ENCODE measurements at regions not wholly inside any gene's neighbourhood (a gene's known extent, or its start where the extent isn't known, plus 50 kb on each side); places are given as distances from the start of the nearest gene placed in this dataset.

DNA sequence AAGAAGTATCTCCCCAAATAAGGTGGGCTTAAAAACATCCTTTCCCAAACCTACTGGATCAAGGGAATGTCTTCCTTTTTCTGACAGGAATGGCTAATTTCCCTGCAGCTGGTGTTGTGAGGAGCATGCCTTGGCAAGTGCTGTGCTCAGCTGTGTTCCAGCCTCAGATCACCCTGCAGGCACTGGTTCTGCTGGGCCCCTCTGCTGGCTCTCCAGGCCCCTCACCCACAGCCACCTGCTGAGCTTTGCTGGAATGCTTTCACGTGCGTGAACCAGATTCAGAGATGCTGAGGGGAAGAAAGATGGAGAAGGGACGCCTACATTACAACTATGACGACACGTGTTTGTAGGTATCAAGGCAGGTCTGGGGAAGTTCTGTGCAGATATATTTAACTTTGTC, 71.3 kb upstream of the FOXC1 start:
- no peak overlapping the region for H3K4me3 ChIP-seq (ENCODE audit: low read depth, low read length)
- TF ChIP-seq, protein P1, sequence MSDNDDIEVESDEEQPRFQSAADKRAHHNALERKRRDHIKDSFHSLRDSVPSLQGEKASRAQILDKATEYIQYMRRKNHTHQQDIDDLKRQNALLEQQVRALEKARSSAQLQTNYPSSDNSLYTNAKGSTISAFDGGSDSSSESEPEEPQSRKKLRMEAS (IDR thresholded peaks at IDR 0.05; ENCODE audit: low read depth, low read length), result no peak
- TF ChIP-seq POLR2A (IDR thresholded peaks at IDR 0.05; ENCODE audit: extremely low read depth, insufficient read length) (no peak), MYC (IDR thresholded peaks at IDR 0.05; ENCODE audit: low read depth, low read length) (no peak)
- no peak for DNase-seq (ENCODE audit: low read depth)

DNA sequence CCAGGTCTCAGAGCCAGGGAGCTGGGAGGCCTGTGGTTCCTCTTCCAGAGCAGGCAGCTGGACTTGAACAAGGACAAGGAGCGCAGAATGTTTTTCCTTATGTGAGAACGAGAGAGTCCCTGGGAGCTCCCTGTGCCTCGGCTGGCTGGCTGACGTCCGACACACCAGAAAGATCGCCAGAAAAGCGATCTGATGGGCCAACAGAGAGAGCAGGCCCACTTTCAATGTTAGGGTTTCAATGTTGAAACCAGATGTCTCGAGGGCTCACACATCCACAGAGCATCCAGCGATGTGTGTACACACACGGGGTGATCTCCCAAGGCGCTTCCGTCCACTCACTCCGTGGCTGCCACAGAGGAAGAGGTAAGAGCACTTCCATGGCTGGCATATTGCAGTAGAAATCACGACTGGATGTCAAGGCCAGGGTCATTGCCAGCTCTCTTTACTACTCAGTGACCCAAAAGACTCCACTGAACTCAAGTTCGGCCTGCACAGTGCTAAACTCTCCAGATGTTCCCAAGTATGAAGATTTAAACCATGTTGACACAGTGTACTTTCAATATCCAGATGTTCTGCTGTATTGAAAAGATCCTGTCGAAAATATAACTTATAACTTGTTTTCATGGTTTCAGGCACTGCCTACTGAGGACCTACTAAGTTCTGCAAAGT, 70.8 kb upstream of the FOXC1 start:
- no peak overlapping the region for H3K4me3 ChIP-seq (ENCODE audit: low read depth, low read length)
- TF ChIP-seq, protein P1 (IDR thresholded peaks at IDR 0.05; ENCODE audit: low read depth, low read length), result no peak
- TF ChIP-seq POLR2A (IDR thresholded peaks at IDR 0.05; ENCODE audit: extremely low read depth, insufficient read length) (no peak), MYC (IDR thresholded peaks at IDR 0.05; ENCODE audit: low read depth, low read length) (no peak)
- TF ChIP-seq, protein P2, sequence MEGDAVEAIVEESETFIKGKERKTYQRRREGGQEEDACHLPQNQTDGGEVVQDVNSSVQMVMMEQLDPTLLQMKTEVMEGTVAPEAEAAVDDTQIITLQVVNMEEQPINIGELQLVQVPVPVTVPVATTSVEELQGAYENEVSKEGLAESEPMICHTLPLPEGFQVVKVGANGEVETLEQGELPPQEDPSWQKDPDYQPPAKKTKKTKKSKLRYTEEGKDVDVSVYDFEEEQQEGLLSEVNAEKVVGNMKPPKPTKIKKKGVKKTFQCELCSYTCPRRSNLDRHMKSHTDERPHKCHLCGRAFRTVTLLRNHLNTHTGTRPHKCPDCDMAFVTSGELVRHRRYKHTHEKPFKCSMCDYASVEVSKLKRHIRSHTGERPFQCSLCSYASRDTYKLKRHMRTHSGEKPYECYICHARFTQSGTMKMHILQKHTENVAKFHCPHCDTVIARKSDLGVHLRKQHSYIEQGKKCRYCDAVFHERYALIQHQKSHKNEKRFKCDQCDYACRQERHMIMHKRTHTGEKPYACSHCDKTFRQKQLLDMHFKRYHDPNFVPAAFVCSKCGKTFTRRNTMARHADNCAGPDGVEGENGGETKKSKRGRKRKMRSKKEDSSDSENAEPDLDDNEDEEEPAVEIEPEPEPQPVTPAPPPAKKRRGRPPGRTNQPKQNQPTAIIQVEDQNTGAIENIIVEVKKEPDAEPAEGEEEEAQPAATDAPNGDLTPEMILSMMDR (IDR thresholded peaks at IDR 0.05; ENCODE audit: low read depth, low read length), result no peak
- DNase-seq (ENCODE audit: low read depth), result no peak

DNA sequence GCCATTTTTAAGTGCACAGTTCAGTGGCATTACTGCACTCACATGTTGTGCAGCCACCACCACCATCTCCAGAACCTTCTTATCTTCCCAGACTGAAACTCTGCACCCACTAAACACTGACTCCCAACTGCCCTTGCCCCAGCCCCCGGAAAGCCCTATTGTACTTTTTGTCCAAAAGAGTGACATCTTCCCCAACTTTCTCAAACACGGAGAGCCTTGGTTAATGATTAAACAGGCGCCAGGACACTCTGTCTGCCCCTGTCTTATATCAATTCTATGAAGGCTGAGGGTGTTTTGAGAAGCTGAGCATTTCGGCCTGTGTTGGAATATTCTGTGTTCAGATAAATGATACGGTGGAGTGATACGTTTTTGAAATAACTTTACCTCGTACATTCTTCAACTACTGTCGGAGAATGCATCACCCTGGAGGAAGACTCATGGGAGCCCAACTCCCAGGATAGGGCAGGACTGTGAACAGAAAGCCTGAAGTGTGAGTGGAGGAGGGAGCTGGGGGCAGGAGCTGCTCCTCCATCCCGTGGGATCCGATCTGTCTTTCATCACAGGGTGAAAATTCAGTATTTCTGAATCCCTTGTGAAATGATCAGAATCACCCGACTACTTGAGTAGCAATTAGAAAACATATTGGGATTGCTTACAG, 68.7 kb upstream of the FOXC1 start:
- TF ChIP-seq MYC (IDR thresholded peaks at IDR 0.05; ENCODE audit: low read depth, low read length) (no peak), POLR2A (IDR thresholded peaks at IDR 0.05; ENCODE audit: extremely low read depth, insufficient read length) (no peak)
- TF ChIP-seq, protein P2 (IDR thresholded peaks at IDR 0.05; ENCODE audit: low read depth, low read length), result no peak
- TF ChIP-seq, protein P1 (IDR thresholded peaks at IDR 0.05; ENCODE audit: low read depth, low read length), result no peak
- no peak for DNase-seq (ENCODE audit: low read depth)
- H3K4me3 ChIP-seq (ENCODE audit: low read depth, low read length), result no peak overlapping the region

DNA sequence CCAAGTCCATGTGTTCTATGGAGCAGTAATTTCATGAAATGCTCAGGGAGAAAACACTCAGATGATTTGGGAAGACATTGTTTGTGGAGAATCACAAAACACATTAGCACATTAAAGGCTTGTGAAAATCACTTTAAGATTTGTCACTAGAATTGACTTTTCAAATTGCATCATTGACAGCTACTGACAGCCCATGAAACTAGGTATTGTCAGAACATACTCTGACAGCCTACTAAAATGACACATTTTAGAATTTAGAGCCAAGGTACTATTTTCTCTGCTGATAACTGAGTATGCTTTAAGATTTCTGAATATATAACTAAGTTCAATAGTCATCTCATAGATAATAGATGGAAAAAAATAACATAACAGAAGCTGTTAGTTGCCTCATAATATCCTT, 67.4 kb upstream of the FOXC1 start:
- no peak overlapping the region for H3K4me3 ChIP-seq (ENCODE audit: low read depth, low read length)
- TF ChIP-seq POLR2A (IDR thresholded peaks at IDR 0.05; ENCODE audit: extremely low read depth, insufficient read length) (no peak), MYC (IDR thresholded peaks at IDR 0.05; ENCODE audit: low read depth, low read length) (no peak)
- TF ChIP-seq, protein P1 (IDR thresholded peaks at IDR 0.05; ENCODE audit: low read depth, low read length), result no peak
- TF ChIP-seq, protein P2 (IDR thresholded peaks at IDR 0.05; ENCODE audit: low read depth, low read length), result no peak
- no peak for DNase-seq (ENCODE audit: low read depth)

DNA sequence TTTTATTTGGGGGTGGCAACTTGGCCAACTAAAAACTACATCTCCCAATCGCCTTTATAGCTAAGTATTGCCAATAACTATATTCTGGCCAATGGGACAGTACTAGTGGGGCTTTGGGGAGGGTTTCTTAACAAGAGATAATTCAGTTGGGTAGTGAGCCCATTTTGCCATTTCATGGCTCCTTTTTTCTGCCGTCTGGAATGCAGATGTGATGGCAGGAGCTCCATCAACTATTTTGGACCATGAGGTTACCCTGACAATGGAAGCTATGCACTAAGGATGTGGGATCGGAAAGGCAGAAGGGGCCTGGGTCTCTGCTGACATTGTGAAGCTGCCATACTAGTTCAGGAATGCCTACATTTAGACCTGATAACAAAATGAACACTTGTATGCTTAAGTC, 67.0 kb upstream of the FOXC1 start:
- no peak for DNase-seq (ENCODE audit: low read depth)
- no peak overlapping the region for H3K4me3 ChIP-seq (ENCODE audit: low read depth, low read length)
- TF ChIP-seq POLR2A (IDR thresholded peaks at IDR 0.05; ENCODE audit: extremely low read depth, insufficient read length) (no peak), MYC (IDR thresholded peaks at IDR 0.05; ENCODE audit: low read depth, low read length) (no peak)
- TF ChIP-seq, protein P2 (IDR thresholded peaks at IDR 0.05; ENCODE audit: low read depth, low read length), result no peak
- TF ChIP-seq, protein P1 (IDR thresholded peaks at IDR 0.05; ENCODE audit: low read depth, low read length), result no peak

DNA sequence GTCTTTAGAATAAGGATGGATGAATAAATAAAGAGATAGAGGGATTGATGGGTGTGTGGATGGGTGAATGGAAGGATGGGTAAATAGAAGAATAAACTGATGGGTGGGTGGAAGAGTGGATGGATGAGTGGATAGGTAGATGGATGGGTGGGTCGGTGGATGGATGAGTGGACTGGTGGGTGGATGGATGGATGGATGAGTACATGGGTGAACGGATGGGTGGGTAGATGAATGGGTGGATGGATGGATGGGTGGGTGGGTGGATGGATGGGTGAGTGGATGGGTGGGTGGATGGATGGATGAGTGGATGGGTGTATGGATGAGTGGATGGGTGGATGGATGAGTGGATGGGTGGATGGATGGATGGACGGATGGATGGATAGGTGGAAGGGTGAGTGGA, 65.7 kb upstream of the FOXC1 start:
- no peak overlapping the region for H3K4me3 ChIP-seq (ENCODE audit: low read depth, low read length)
- TF ChIP-seq POLR2A (IDR thresholded peaks at IDR 0.05; ENCODE audit: extremely low read depth, insufficient read length), result no peak
- no peak for TF ChIP-seq MYC (IDR thresholded peaks at IDR 0.05; ENCODE audit: low read depth, low read length)
- TF ChIP-seq, protein P1 (IDR thresholded peaks at IDR 0.05; ENCODE audit: low read depth, low read length), result no peak
- TF ChIP-seq, protein P2 (IDR thresholded peaks at IDR 0.05; ENCODE audit: low read depth, low read length), result no peak
- no peak for DNase-seq (ENCODE audit: low read depth)

Measured in NB4 (cell line).